GM12873 (cell line): ENCODE measurements at regions not wholly inside any gene's neighbourhood (a gene's known extent, or its start where the extent isn't known, plus 50 kb on each side); places are given as distances from the start of the nearest gene placed in this dataset.

Source experiments
- TF ChIP-seq, protein P1 (sequence below): IDR thresholded peaks from 2 replicates; pipeline ENCODE4 v1.5.1; 2012; ENCODE audit warnings: low read depth, mild to moderate bottlenecking, moderate library complexity, low read length, control low read depth; ENCODE audit not compliant: insufficient read depth; ENCODE audit errors: missing control alignments

- TF ChIP-seq, protein P1, sequence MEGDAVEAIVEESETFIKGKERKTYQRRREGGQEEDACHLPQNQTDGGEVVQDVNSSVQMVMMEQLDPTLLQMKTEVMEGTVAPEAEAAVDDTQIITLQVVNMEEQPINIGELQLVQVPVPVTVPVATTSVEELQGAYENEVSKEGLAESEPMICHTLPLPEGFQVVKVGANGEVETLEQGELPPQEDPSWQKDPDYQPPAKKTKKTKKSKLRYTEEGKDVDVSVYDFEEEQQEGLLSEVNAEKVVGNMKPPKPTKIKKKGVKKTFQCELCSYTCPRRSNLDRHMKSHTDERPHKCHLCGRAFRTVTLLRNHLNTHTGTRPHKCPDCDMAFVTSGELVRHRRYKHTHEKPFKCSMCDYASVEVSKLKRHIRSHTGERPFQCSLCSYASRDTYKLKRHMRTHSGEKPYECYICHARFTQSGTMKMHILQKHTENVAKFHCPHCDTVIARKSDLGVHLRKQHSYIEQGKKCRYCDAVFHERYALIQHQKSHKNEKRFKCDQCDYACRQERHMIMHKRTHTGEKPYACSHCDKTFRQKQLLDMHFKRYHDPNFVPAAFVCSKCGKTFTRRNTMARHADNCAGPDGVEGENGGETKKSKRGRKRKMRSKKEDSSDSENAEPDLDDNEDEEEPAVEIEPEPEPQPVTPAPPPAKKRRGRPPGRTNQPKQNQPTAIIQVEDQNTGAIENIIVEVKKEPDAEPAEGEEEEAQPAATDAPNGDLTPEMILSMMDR: no peak
Observed at GRCh38 chr4:4749137-4749536, 110.3 kb upstream of the MSX1 start.

- TF ChIP-seq, protein P1: no peak
Observed at GRCh38 chr4:4746444-4746843, 113.0 kb upstream of the MSX1 start.

GRCh38 chr4:4740071-4740470 lies 119.4 kb upstream of the MSX1 start:
- TF ChIP-seq, protein P1: no peak

DNA sequence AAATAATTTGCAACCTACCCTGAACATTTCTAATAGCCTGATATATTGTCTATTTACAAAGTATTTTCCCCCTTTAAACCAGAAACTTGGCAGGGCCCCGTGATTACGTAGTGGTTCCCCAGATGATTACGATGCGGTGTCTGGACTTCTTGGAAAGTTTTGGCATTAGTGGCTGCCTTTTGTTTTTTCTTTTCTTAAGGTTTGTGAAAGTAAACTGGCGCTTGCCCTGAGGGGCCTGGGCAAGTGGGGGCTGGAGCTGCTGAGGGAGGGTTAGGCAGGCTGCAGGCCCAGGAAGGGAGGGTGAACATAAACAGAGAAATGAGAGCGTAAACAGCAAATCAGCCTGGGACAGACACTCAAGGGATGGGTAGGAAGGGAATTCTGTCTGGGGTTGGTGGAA lies 123.6 kb upstream of the MSX1 start:
- TF ChIP-seq, protein P1: no peak

DNA sequence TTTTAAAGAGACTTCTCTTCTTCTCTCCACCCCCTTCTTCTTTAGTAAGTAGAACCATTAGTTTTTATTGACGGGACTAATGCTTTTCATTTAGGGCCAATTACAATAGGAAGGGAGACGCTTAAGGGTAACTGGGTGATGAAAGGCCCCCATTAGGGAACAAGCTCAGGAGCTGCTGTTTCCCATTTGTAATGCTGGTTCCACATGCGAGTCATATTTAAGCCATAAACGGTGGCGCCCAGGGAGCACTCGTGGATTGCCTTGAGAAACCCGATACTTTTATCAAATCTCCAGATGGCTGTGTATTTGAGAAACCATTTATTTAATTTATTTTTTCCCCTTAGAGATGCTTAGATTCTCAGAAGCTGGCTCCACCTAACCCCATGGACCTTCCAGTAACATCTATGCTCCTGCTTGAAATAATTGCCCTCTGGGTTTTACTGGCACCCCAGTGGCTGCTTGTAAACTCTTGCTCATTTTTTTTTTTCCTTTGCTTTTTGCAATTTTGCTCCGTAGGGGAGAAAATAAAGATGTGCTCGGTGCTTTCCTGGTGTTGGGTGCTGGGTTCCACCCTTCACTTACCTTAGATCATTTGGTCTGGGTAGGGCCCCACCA lies 124.2 kb upstream of the MSX1 start:
- TF ChIP-seq, protein P1: no peak

DNA sequence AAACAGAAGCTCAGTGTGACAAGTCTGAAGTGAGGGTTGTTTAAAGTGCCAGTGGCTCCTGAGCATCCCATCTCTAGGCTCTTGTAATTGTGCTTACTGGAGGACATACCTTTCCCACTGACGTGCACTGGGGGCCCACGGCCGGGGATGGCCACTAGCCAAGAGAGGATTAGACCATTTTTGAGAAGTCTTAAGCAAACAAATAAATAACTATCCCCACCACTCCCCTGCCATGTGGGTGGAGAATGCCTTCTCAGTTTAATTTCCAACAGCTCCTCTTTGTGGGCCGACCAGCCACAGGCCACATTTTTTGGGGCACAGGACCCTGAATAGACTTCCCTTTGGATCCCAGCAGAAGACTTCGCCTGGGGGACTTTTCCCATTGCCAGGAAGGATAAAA lies 125.0 kb upstream of the MSX1 start:
- TF ChIP-seq, protein P1: no peak

GRCh38 chr4:4733663-4734062 lies 125.8 kb upstream of the MSX1 start:
- TF ChIP-seq, protein P1: no peak

DNA sequence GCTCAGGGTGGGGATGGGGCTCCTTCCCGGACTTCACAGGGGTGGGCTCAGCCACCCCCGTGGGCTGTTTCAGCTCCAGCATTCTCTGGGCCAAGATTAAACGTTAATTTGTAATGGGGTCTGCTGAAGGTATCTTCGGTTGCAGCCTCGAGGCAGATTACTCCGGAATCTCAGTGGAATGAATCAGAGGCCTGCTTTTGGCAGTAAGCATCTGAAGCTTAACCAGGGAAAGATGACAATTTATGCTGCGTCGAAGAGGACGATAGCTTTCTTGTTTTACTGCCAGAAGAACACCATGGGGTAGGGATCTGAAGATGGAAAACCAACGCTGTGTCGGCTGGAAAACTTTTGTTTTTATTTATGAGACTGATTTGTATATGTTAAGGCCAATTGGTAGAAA lies 129.2 kb upstream of the MSX1 start:
- TF ChIP-seq, protein P1: no peak
